ENCODE measurements at regions not wholly inside any gene's neighbourhood (a gene's known extent, or its start where the extent isn't known, plus 50 kb on each side); places are given as distances from the start of the nearest gene placed in this dataset.

DNA sequence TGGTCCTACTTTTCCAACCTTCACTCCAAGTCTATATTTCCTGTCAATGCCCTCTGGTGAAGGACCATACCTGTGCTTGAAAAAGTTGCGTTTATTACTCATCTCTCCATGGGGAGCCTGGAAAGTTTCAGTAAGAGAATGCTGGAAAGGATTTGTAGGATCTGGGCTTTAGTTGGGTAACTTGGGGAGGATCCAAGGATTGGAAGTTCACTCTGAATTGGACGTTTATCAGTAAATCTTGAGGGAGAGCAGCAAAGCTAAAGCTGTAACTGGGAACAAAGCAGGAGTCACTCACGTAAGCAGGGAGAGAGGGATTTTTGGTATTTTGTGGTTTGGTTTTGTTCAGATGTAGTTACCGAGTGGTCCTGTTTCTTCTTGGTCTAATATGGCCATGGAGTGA is 51.4 kb upstream of the NPVF start:
- no peak for DNase-seq

DNA sequence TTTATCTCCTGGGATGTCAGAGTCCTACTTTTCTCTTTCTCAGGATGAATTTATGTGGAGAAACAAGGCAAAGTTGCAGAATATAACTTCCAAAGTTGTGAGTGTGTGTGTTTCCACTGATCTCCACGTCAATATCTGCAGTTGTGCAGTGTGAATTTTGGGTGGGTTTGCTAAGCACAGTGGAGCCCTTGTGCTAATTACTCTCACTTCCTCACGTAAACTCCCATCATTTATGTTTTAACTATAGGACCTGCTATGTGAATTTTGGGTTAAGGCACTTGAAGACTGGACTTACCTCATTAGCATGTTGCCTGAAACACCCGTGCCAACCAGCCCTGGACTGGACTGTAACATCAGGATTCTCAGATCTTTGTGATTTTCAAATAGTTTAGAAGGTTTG is 51.9 kb upstream of the NPVF start:
- no peak for DNase-seq

DNA sequence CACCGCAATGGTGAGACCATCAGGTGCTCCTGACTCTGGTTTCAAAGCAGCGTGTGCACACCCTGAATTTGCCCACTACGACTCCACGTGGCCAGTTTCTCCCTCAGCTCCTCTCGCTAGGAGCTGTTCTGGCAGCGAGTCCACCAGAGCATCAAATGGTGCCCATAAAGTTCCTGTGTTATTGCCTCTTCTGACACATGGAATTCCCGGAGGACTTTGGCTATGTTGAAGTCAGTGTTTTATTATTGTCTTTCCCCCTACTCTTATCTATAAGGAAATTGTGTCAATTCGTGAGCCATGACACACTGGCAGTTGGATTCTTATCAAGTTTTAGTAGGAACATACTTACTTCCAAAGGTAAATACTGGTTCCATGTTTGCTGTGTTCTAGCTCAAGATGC is 53.9 kb upstream of the NPVF start:
- no peak for DNase-seq

DNA sequence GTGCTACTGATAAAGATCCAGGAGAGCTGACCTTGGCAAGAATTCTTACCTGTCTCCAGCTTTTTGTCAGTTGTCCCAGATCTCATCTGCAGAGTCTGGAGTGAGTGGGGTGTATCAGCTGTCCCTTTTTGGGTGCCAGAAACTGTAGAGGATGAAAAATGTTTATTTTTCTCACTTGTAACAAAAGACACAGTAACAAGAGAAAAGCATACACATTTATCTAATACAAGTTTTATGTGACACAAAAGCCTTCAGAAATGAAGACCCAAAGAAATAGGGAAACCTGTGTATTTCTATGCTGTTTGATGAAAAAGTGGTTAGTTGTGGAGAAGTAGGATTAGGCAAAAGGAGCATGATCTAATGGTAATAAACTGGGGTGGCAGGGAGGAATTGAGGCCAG is 58.5 kb upstream of the NPVF start:
- DNase-seq = no peak

DNA sequence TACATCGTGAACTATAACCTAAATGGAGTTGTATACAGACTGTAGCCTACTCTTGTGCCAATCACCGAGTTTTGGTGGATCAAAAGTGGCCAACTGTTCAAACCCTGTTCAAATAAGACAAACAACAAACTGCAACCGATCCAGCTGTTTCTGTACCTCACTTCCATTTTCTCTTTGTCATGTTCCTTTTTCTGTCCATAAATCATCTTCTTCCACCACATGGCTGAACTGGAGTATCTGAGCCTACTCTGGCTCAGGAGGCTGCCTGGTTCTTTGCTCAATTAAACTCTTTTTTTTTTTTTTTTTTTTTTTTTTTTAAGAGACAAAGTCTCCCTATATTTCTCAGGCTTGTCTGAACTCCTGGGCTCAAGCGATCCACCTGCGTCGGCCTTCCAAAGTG is 59.0 kb upstream of the NPVF start:
- DNase-seq = no peak

DNA sequence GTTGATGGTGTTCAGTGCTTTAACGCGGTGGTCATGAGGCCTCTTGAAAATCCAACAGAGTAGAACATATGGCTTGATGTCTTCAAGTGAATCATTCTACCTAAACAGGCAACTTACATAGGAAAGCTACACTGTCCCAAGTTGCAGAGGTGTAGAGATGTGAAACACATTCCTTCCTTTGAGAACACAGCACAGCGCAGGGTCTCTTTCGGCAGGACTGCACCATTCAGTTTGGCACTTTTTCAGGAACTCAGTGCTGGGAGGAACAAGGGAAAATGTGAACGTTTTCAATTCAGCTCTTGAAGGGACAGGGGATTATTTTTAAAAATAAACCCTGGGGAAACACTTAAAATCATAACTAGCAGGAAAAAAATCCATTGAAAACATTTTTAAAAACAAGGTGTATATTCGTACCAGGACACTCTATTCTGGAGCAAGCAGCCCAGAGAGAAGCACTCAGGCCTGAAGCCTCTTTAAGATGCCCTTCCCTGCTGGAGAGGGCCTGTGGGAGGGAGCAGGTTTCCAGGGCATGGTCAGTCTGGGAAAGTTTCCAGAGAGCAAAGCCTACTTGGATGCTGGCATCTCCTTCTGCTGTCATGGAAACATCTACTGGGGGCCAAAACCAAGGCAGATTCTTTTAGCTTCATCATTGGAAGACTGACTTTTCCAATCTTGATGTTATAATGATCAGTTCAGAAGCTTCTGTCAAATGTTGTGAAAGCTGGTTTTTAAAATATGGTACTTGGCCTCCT is 60.4 kb upstream of the NPVF start:
- no peak for DNase-seq

DNA sequence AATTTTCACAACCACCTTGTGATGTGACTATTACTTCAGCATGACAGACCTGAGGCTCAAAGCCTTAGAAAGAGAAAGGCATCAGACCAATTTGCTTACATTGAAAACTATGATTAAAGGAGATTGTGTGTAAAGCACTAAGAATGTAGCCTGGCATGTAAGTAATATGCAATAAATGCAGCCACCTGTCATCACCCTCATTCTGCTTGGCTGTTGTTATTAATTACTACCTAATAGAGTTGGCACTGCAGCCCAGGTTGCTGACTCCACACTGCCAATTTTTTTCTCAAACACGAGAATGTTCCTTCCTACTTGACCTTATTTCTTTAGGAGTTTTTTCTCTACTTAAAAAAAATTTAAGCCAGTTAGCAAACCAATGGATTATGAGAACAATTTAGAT is 61.2 kb upstream of the NPVF start:
- no peak for DNase-seq

DNA sequence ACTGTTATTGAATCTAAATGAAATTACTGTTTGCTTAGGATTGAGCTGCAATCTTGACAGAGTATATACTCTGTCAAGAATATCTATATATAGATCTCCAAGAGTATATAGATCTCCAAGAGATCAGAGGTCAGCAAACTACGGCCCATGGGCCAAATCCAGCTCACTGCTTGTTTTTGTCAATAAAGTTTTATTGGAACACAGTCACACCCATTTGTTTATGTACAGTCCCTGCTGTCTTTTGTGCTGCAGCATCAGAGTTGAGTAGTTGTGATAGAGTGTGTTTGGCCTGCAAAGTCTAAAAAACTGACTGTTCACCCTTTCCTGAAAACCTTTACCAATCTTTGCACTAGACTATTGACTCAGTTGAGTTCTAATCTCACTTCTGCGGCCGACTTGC is 66.3 kb upstream of the NPVF start:
- no peak for DNase-seq

DNA sequence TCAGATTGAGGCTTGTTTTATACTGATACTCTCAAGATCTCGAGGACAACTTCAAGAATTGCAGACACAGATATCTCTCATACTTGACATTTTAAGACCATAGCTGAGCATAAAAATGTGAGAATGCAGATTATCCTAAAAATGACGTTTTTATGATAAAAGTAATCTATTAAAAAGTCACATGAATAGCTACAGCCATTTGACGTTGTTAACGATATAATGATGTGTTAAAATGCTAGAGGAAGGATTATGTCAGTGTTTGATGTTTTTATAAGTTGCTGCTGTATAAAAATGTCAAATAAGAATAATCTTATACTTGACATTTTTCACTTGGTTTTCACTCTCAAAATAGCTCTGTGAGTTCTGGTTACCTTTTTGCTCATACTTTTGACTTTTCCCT is 67.1 kb upstream of the NPVF start:
- DNase-seq = peak; percentile 21

DNA sequence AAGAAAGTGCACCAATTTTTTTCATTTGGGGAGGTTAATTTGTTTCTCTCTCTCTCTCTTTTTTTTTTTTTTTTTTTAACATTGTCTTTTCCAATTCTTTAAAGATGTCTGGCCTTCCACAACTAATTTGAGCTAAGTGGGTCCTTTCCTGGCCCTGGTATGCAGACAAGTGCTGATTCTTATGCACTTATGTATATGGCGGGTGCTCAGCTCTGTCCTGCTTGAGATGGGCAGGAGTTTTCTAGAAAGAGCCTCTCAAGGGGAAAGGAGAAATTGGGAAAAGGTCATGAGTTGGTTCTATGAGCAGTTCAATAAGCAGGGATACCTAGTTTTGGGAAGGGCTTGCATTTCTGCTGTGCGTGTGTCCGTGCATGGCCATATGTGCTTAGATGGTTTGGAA is 67.8 kb upstream of the NPVF start:
- no peak for DNase-seq

DNA sequence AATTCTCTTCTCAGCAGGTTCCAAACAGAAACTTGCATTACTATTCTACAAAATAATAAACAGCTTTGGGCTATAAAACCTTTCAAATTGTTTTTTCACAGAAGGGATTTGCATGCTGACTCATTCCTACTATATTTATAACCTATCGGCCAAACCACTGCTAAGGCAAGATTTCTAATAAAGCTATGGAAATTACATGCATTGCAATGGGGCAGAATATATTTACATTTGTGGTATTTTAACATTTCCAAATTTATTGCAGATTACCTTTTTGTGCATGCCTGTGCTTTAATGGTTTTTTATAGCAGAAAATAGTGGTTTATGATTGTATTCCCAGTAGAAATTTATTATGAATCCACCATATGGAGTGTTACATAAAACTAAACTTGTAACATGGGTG is 69.0 kb upstream of the NPVF start:
- DNase-seq = no peak

DNA sequence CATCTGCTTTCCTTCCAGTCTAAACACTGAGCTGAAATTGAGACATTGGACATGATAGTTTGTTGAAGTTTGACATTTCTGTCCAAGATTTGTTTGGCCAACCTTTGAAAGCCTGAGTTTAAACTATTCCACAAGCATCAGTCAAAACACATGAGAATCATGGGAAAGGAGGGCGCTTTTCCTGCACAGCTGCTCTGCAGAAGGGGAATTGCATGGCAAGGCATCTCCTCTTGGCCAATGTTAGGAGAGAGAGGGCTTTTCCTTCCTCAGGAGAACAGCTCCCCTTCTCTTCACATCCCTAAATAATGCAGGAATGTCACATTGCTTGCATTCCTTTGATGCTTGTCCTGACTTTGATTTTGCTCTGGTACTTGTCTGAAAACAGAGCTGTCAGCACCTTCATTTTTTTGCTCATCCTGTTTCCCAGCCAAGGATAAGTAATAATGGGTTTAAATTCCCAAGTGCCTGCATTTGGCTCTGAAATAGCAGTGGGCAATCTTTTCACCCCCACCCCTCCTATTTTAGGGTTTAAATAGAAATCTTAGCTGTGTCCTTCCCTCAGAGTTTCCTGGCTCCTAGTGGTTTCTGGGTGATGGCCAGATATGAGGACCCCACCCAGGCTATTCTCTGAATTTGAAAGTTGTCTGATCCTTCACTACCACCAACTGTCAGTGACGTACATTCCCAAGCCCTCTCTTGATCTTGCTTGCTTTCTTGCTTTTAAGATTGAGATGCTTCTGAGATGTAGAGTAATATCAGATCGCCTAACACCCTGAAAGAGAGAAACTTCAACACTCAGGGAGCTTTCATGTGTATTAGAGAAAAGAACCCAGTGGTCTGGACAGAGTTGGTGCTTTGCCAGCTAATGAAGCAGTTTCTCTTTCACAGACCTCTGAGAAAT is 75.2 kb upstream of the NPVF start:
- peak; percentile 12 for DNase-seq

DNA sequence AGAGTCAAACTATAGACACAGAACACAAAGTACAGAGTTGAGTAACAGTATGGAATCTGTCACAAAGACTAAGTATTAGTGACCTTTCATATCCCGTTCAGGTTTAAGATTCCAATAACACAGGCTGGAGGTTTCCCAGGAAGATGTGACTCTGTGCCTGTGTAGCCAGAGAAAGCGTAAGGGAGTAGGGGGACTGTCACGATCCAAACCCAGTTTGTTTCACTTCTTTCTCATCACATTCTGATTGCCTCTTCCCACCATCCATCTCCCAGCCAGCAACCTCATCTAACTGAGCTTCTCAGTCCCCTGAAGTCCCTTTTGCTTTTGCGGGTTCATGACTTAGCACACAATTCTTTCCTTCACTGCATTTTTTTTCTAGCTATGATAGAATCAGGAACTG is 76.4 kb upstream of the NPVF start:
- DNase-seq = no peak

DNA sequence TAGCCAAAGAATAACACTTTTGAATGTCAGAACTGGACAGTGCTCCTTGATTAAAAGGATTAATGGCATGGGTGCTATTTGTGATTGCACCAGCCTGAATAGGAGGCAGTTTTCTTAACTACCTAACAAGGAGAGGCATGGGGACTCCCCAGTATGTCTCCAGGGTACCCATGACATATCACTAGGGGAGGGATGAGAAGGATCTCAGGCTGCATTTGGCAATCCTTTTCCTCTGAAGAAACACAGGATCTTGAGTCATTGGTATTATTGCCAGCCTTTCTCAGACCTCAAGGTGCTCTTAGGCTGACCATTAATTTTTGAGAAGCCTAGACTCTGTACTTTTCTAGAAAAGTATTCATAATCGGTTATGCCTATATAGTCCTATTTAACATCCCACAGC is 77.5 kb upstream of the NPVF start:
- DNase-seq = no peak

DNA sequence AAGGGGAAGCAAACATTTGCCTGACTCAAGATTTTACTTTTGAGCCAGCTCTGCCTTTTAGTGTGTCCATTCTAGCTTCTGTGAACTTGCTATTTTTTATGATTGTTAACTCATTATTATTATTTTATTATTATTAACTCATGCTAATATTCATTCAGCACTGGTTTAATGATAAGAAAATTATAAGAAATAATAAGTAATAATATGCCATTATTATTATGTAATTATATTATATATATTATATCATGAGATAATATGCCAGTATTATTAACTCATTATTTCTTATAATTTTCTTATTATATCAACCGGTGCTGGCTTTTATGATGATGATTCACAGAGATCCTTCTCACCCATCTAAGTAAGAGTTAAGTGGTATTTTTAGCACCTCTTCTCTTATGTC is 79.3 kb upstream of the NPVF start:
- no peak for DNase-seq

DNA sequence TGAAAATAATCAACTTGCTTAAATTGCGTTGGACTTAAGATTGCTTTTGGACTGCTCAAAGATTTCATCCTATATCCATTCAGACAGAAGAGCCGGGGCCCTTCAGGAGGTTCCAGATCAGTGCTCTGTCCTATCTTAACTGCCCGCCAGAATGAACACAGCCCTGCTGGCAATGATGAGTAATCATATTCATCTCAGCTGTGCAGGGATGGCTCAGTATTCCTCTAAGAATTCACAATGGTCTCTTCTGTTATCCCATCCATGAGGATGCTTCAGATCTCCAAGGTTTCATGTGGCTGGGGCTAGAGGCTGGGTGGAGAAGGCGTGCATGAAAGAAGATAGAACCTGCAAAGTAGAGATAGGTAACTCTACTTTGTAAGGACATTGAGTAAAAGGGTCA is 80.0 kb upstream of the NPVF start:
- DNase-seq = no peak

DNA sequence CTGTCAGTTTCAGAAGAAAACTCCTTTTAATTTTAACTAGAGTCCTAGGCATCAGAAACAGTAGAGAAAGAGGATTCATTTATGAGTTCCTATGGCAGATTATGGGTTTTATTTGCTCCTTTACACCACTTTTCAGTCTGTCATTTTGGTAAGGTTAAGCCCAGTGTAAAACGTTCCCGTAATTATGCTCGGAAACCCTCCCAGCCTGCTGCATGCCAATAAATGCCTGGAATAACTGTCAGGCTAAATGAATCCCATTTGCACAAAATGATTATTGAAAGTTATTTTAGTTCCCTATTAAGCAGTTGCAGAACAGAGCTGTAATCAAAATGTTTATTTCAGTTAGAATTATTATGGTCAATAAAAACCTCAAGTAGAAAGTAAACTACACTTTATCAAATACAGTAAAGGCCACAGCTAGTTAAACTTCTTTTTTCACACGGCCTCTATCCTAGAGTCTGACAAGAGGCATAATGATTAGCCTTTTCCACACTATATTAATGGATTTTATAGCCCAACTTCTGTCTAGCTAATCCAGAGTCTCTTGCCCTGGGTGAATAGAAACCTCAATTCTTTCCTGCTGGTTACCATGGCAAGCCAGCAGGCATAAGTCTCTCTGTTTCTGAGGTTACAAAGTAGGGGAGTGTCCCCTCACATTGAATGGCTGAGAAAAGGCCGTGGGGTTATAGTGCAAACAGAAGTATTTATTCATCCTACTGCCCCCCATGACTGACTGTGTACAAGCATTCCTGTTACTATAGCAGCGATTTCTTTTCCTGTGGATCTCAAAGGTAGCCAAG is 80.8 kb upstream of the NPVF start:
- no peak for DNase-seq

DNA sequence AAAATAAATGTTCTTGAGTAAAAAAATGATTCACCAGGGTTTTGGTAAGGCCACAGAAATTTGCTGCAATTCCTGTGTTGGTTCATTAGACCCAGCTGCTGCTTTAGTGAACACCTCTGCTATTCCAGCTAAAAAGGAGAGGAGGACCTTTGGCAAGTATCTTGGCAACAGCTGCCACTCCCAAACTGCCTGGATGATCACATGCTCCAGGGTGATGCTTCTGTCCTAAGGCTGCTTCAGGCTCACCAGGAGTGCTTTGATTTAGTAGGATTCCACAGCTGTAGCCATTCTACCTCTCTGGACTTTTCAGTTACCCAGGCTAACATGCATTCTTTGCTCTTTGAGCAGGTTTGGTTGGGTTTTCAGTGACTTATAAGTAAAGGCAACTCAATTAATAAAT is 82.6 kb upstream of the NPVF start:
- DNase-seq = no peak

DNA sequence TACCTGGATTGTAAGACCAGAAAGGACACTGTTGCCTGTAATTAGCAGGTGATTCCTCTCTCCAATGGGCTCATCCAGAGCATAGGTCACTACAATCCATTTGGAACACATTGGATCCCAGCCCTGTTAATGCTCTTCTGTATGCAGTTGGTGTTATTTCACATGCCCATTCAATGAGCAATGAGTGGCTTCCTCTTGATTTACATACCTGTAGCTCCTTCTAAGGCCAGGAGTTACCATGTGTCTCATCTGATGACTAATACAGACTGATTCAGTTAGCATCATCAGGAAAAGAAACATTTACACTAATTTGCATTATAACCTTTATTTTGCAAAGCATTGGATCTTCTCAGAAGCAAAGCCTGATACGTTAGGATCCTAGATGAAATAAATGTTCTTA is 83.1 kb upstream of the NPVF start:
- DNase-seq = no peak

DNA sequence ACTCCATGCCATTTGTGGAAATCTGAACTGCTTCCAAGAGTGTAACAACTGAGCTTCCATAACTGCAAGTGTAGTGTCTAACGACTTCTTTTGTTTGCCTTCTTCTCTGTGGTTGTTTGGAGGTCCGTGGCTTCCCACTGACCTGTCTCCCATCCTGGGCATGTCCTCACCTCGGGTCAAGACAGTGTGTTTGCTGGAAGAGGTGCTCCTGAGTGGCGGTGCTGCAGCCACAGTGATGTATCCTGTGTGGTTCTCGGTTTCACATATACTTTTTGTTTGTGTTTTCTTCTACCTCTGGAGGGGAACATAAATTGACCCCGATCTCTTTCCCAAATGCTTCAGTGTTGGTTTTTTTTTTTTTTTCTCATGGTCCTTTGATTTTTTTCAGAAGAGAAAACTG is 84.7 kb upstream of the NPVF start:
- DNase-seq = no peak

DNA sequence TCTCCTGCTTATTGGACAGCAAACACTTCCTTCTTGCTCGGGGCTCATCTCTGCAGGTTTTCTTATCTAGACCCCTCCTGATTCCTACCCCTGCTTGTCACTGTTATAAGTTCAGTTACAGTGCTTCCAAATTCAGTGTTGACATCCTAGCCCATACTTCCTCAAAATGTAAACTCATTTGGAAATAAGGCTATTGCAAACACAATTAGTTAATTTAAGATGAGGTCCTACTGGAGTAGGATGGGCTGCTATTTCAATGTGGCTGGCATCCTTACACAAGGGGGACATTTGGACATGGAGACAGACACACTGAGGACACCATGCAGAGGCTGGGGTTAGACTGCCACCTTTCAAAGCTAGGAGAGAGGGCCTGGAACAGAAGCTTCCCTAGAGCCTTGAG is 85.2 kb upstream of the NPVF start:
- no peak for DNase-seq

DNA sequence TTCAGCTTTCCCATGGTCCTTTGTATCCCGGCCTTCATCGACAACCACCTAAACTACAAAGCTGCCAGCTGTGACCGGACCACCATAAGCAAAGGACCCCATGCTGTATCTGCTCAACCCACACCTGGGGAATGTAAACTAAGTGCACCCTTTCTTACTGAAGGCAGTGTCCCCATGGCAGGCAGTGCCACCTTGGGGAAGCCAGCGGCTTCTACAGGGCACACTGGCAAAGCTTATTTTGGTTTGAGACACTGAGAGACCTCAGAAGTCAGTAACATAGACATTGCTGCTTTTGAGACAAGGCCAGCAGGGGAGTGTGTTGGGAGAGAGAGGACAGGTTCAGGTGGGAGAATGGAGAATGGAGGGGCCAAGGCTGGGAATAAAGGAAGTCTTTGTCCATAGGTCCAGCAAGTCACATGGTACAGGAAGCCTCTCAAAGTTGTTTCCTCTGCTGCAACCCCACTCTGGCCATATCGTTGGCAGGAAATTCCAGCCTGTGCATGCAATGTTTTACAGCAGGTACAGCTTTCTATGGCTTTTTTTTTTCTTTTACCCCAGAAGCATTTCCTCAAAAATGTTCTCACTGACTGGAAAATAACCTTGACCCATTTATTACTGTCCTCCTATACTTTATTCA is 85.9 kb upstream of the NPVF start:
- no peak for DNase-seq

Measured in renal pelvis (tissue), 1 donor.